ENCODE measurements at regions not wholly inside any gene's neighbourhood (a gene's known extent, or its start where the extent isn't known, plus 50 kb on each side); places are given as distances from the start of the nearest gene placed in this dataset.

DNA sequence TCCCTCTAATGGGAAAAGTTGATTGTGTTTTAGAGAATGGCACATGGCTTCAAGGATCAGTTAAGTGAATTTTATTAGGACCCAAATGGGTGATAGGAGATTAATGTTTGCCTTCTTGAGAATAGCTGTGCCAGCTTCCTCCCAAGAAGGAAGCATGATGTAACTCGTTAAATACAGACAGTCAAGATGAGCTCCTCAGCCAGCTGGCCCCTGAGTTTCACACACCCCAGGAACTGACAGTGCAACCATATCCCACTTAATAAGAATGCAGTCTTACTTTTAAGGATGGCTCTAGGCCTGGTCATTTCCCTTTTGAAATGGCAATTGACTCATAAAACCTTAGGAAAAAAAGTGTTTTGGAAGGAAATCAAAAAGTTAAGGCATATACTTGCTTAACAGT is 472.8 kb upstream of the KCNMB2 start:
- Histone ChIP-seq H3K4me3 (ENCODE audit: low read depth, low read length) (no peak overlapping the region), H3K4me1 (no peaks in the 10 kb centered on the region), H3K9me3 (no peaks in the 10 kb centered on the region), H3K36me3 (no peaks in the 10 kb centered on the region), H3K27me3 (no peaks in the 10 kb centered on the region)
- no peak for DNase-seq
- TF ChIP-seq, protein P1, sequence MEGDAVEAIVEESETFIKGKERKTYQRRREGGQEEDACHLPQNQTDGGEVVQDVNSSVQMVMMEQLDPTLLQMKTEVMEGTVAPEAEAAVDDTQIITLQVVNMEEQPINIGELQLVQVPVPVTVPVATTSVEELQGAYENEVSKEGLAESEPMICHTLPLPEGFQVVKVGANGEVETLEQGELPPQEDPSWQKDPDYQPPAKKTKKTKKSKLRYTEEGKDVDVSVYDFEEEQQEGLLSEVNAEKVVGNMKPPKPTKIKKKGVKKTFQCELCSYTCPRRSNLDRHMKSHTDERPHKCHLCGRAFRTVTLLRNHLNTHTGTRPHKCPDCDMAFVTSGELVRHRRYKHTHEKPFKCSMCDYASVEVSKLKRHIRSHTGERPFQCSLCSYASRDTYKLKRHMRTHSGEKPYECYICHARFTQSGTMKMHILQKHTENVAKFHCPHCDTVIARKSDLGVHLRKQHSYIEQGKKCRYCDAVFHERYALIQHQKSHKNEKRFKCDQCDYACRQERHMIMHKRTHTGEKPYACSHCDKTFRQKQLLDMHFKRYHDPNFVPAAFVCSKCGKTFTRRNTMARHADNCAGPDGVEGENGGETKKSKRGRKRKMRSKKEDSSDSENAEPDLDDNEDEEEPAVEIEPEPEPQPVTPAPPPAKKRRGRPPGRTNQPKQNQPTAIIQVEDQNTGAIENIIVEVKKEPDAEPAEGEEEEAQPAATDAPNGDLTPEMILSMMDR (IDR thresholded peaks at IDR 0.05; ENCODE audit: low read depth, low read length) = no peak

DNA sequence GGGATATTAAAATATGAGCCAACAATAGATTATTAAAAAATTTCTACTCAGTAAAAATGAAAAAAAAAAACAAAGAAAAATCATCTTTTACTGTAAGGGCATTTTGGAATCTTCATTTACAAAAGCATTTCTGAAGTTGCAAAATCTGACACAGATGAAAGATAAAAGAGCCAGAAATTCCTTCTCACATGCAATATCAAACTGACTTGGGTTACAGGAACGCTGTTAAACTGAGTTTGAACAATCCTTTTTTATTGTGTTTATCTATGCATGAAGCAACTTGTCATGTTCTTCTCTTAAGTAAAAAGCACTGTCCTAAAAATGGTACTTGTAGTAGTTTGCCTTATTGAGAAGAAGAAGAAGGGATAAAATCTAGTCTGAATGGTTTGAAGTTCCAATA is 468.5 kb upstream of the KCNMB2 start:
- Histone ChIP-seq H3K4me3 (ENCODE audit: low read depth, low read length) (no peak overlapping the region), H3K4me1 (no peaks in the 10 kb centered on the region), H3K27me3 (no peaks in the 10 kb centered on the region), H3K9me3 (no peaks in the 10 kb centered on the region), H3K36me3 (no peaks in the 10 kb centered on the region)
- DNase-seq = no peak
- TF ChIP-seq, protein P1 (IDR thresholded peaks at IDR 0.05; ENCODE audit: low read depth, low read length) = no peak

DNA sequence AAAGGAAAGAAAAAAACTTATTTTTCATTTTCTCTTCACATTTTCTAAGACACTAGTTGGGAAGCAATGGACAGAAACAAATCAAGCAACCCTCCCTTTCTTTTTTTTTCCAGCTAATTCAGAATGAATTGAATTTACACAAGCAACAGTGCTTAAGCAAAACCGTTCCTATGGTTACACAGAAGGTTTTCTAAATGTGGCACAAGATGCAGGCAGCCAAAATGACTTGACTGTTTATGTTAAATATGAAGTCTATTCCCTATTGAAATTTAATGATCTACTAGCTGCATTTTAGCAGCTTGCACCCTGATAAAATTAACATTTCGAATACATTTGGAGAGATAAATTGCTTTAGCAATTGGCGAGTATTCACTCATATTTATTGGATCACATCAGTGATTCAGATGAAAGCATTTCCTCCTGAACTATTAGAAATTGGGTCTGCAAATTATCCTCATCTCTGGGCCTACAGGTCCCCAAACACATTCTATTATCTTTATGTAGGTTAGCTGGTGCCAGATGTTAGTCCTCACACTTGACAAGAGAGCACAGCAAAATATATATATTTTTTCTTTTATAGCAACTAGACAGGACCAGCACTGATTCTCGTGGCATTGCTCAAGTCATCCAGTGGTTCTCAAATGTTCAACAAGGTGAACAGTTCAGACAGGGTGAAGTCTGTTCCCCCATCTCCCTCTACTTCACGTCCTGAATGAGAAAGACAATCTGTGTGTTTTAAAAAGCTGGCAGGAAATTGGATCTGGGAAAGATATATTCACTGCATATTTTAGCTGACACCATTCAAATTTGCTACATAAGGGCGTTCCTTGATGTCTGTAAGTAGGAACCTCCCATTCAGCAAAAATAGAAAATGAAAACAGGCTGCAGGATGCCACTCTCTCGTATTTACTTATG is 463.6 kb upstream of the KCNMB2 start:
- DNase-seq = no peak
- no peaks in the 10 kb centered on the region for H3K4me1 ChIP-seq
- no peaks in the 10 kb centered on the region for H3K27me3 ChIP-seq
- TF ChIP-seq, protein P1 (IDR thresholded peaks at IDR 0.05; ENCODE audit: low read depth, low read length) = no peak
- H3K9me3 ChIP-seq = no peaks in the 10 kb centered on the region
- H3K4me3 ChIP-seq (ENCODE audit: low read depth, low read length) = no peak overlapping the region
- H3K36me3 ChIP-seq = no peaks in the 10 kb centered on the region

DNA sequence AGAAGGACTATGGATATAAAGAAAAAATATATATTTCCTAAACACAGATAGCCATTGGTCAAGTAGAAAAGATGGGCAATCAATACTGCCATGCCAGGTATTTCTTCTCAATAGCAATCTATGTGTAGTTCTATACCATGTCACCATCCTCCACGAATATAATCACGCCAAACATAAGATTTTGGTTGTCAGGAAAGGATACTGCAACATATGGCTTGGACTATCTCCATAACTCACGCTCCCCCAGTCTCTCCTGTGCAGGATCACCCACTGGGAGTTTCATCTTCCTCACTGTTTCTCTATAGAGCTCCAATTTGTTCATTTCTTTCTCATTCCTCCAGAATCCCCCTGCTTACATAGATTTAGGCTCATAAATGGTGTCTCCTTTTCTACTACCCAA is 462.9 kb upstream of the KCNMB2 start:
- H3K4me1 ChIP-seq = no peaks in the 10 kb centered on the region
- no peaks in the 10 kb centered on the region for H3K9me3 ChIP-seq
- no peaks in the 10 kb centered on the region for H3K36me3 ChIP-seq
- H3K4me3 ChIP-seq (ENCODE audit: low read depth, low read length) = no peak overlapping the region
- no peak for DNase-seq
- TF ChIP-seq, protein P1 (IDR thresholded peaks at IDR 0.05; ENCODE audit: low read depth, low read length) = no peak
- no peaks in the 10 kb centered on the region for H3K27me3 ChIP-seq

DNA sequence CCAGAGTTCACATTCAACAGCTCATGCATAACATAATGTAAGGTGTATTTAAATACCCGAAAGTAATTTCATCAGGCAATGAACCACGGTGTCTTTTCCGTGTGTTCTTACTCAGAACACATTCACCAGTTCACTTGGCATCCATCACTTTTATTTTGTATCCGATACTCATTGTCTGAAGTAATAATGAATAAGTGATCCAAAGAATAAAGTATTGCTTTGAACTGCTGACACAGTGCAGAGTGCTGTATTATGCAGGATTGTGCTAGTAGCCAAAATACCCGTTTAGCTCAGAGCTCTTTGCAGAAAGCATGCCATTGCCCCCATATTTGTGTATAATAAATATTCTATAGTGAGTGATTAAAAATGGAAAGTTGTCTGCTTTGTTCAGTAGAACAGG is 460.9 kb upstream of the KCNMB2 start:
- no peak for DNase-seq
- TF ChIP-seq, protein P1 (IDR thresholded peaks at IDR 0.05; ENCODE audit: low read depth, low read length) = no peak
- Histone ChIP-seq H3K4me1 (no peaks in the 10 kb centered on the region), H3K27me3 (no peaks in the 10 kb centered on the region), H3K4me3 (ENCODE audit: low read depth, low read length) (no peak overlapping the region), H3K36me3 (no peaks in the 10 kb centered on the region), H3K9me3 (no peaks in the 10 kb centered on the region)

DNA sequence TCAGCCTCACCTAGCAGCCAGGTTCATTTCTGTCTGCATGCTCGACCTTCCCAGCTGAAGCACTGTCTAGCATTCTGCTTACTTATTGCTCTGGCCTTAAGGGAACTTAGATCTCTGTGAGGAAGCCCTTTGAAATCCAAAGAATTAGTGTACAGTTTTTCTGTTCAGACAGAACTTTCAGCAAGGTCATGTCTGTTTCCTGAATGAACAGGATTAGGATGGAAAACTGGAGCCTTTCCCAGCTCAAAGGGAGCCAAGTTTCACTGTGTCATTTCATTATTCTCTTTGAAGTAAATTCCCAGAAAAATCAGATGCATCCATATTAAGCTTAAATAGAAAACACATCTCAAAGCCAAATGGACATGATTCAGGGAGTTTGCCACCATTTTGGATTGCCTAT is 457.3 kb upstream of the KCNMB2 start:
- Histone ChIP-seq H3K36me3 (no peaks in the 10 kb centered on the region), H3K4me1 (peaks cover 8% of the 10 kb centered on the region), H3K9me3 (no peaks in the 10 kb centered on the region), H3K27me3 (no peaks in the 10 kb centered on the region), H3K4me3 (ENCODE audit: low read depth, low read length) (no peak overlapping the region)
- DNase-seq = no peak
- TF ChIP-seq, protein P1 (IDR thresholded peaks at IDR 0.05; ENCODE audit: low read depth, low read length) = no peak

Measured in BE2C (cell line).